ENCODE measurements at regions not wholly inside any gene's neighbourhood (a gene's known extent, or its start where the extent isn't known, plus 50 kb on each side); places are given as distances from the start of the nearest gene placed in this dataset.

DNA sequence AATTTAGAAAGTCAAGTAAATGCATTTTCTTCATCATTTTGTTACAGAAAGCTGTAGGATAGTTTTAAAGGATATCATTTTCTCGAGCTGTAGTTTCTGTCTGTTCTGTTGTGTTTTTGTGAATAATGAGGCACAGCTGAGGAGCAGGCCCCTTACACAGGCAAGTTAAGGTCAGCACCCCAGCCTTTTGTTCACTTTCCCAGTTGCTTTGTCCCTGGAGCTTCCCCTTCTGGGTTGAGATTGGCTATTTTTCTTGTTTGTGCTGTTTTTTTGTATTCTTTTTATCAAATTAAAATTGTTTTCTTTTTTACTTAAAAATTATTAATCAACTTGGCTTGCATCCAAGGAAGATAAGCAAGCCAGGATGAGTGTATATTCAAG is 213.8 kb upstream of the ACTBL2 start:
- in situ Hi-C loops (cut with MboI; ENCODE audit: low sequenced_read_pairs): no loop called here

DNA sequence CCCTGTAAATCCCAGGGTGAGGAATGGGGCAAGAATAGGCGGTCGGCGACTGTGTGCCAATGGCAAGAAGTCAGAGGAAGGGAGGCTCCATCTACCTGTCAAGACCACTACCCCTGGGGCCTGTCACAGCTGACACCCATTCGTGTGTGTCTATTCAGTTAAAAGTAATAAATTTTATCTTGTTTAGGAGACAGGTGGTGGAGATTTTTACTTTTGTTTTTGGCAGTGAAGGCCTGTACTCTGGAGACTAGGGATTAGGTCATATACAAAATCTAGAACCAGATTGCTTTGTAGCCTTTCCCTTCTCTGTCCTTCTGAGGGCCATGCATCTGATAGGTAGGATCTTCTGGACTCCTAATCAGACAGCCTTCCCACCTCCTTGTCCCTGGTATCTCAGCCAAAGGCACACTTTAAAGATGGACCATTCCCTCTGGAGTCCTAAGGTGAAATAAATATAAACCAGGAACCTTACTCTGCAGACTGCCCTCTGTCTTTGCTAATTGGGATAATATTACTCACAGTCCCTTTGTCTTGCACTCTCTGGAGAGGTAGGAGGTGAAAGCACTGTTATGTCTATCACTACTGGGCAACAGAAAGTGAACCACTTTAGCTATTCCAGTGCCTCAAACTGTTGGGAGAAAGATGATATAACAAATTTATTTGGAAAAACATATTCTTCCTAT is 213.2 kb upstream of the ACTBL2 start:
- in situ Hi-C loops (cut with MboI; ENCODE audit: low sequenced_read_pairs): no loop called here

DNA sequence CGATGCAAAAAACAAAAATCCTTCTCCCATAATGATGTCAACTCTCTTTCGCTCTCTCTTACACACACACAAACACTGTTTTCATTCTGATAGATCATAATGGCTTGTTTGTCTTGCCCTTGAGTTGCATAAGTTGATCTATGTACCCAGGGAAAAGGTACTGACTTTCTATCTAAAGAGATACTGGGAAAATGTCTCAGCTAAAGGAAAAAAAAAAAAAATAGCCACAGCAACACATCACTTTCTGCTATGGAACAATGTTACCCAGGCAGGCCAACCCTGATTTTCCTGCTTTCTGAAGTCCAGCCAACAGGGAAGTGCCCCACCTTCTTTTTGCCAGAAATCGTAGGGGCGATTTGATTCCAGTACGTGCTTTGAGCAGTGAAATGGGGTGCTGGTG is 212.6 kb upstream of the ACTBL2 start:
- in situ Hi-C loops (cut with MboI; ENCODE audit: low sequenced_read_pairs): no loop called here

DNA sequence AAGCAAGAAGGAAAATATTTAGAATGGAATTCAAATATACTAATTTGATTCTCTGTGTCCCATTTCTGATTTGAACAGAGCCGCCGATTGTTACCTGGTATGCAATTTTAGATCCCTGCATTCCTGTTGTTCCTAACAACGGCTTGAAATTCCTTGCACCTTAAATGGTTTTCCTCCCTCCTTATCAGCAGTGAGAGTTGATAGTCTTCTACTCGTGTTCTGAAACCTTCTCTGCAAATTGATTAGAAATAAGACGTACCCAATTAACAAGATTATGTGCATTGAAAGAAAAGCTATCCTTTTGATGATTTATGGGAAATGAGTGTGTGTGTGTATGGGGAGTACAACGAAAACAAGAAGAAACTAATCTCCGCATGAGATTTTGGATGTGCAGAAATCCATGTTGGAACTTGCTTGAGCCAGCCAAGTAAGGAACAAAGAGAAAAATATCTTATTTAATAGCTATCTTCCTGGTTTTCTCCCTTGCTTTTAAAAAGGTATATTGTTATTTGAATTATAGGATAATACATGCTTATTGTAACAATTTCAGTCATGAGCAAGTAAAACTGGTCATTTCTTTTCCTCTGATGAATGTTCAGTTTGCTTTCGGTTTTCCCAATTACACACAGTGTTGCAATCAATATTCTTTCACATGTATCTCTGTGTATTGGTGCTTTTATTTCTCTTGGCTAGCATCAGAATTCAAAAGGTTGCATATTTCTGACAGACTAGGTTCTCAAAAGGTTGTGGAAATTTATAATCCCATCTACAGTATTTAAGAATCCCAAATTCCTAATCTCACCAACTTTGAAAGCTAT is 211.1 kb upstream of the ACTBL2 start:
- in situ Hi-C loops (cut with MboI; ENCODE audit: low sequenced_read_pairs): no loop called here

DNA sequence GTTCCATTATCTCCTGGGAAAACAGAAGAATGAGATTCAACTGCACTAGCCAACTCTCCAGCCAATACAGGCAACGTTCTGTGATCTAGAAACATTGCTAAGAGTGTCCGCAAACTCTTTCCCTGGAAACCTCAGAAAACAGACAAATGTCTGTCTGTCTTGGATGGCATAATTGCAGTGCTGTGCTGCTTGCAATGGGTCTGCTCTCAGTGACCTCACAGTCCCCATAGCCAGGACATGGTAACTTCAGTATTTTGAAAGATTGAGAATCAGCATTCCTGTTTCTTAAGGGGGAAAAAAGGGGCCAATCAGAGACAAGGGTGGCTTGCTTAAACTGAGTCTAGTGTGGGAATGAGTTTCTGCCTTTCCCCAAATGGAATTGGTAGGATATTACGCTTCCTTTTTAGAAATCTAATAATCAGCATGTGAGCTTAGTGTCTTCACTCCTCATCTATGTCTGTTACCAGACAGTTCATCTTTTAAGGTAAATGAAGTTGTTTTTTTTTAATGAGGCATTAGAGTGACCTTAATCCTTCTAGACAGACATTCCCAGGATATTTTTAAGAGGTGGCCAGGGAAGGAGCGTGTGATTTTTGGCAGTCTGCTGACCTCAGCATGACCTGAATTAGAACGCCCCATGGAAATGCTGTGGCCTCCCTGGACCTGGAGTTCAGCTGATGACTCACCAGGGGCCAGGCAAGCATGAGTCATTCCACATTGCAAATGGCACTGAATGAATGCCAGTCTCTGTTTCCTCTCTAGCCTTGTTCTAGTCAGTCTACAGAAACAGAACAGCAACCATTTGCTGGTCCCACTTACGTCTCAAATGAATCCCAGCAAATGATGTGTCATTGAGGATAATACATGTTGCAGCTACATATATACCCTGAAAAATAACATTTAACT is 210.2 kb upstream of the ACTBL2 start:
- in situ Hi-C loops (cut with MboI; ENCODE audit: low sequenced_read_pairs): no loop called here

DNA sequence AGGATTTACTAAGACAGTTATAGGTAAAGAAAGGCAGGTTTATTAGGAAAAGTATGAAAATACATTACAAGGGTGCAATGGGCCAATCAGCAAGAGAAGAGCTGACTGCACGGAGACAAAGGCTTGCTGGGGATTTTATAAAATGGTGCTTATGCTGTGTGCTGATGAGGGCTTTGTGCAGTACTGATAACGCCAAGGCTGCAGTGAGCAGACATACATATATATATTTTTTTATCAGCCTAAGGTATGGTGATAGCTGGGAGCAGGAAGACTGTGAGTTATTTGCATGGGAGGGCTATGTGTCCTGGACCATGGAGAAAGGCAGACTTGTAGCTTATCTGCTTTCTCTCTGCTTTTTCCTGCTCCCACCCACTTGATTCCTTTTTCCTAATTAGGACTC is 208.1 kb upstream of the ACTBL2 start:
- in situ Hi-C loops (cut with MboI; ENCODE audit: low sequenced_read_pairs): no loop called here

DNA sequence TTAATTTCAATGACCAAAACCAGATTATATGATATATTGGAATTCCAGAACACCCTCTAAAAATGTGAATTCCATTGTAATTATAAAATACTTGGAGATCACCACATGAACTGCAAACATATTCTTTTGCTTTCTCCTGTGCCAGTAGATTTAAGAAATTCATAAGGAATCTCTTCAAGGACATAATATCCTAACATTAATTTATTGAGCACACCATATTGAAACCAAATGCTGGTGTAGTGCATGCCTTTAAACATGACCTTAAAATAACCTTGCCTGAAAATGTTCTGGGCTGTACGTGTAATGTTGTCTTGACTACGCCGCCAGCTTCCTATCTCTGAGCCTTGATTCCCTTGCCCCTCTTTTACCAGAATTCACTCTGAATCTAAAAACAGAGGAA is 205.0 kb upstream of the ACTBL2 start:
- in situ Hi-C loops (cut with MboI; ENCODE audit: low sequenced_read_pairs): no loop called here

DNA sequence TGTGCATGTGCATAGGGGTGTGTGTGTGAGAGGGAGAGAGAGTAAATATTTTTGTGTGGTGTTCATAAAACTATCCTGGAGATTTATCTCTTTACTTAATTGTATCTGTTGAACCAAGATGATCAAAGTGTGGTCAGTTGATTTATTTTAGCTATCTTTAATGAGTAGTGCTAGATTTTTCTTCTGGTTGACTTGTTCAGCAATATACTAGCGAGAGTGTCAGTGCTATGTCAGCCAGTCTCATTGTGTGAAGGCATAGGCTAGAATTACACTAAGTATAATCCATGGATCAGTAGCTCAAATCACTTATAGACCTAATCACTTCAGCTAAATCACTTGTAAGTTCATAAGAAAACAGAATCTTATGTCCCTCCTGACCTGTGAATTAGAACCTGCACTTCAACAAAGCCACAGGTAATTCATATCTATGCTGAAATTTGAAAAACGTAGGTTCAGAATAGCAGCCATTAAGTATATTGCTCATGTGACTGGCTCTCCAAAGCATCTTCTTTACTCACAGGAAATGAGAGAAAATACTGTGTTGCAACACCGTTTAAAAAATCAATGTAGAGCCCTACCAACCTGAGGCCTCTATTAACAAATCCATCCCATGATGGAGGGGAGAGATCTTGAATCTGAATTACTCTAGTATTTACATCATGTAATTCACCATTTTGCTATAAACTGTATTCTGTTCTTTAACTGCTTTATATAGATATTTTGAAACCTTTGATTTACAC is 203.1 kb upstream of the ACTBL2 start:
- in situ Hi-C loops (cut with MboI; ENCODE audit: low sequenced_read_pairs): no loop called here

DNA sequence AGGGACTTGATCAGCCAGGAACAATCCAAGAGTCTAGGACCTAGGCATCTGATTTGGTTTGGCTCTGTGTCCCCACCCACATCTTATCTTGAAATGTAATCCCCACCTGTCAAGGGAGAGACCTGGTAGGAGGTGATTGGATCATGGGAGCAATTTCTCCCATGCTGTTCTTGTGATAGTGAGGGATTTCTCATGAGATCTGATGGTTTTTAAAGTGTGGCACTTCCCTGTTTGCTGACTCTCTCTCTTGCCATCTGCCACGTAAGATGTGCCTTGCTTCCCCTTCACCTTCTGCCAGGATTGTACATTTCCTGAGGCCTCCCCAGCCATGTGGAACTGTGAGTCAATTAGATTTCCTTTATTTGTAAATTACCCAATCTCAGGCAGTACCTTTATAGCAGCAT is 201.7 kb upstream of the ACTBL2 start:
- in situ Hi-C loops (cut with MboI; ENCODE audit: low sequenced_read_pairs): no loop called here

DNA sequence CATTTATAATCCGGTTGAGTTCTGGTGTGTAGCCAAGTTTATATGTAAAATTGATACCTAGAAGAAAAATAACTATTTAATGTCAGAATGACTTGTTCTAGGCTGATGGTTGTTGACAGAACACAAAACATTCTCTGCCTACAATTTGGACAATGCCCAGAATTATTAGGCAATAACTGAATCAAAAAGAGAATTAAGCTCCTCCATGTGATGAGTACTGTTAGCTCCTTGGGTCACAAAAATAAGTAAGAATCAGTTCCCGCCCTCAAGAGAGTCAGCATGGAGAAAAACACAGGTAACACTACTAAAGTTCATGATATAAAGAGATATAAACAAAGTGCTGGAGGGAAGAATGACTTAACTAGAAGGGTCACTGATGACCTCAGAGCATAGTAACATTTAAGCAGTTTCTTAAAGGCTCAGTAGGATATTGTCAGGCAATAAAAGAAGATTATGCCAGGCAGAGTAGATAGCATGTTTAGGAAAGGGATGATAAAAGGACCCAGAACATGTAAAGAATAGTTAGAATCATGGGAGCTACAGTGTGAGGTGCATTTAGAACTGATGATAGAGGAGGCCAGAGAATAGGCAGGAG is 200.5 kb upstream of the ACTBL2 start:
- in situ Hi-C loops (cut with MboI; ENCODE audit: low sequenced_read_pairs): no loop called here

DNA sequence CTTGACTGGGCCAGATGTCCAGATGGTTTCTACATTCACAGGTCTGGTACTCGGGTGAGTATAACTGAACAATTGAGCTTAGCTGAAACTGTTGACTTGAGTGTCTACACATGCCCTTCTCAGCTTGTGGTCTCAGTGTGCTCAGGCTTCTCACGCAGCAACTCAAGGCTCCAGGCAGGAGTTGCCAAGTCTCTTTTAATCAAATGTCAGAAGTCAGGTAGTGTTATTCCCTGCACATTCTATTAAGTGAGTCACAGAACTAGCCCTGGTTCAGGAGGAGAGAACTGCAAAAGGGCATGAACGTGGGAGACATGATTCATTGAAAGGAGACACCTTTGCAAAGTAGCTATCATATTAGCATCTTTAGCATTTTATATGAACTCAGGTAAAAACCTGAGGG is 199.3 kb upstream of the ACTBL2 start:
- in situ Hi-C loops (cut with MboI; ENCODE audit: low sequenced_read_pairs): no loop called here

DNA sequence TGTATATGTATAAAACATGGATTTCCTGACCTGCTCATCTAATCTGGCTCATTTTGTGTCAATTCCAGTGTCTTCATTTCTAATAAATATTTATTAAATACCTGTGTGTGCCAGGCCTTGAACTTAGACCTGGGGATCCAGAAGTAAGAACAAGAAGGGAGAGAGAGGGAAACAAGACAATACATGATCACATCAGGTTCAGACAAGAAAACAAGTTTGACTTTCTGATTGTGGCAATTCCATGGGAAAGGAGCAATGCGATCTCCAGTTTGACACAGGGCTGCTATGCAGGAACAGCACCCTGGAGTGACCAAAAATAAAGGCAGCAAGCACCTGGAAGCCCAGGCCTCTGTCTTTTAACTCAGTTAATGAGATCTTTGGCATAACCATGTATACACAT is 198.1 kb upstream of the ACTBL2 start:
- in situ Hi-C loops (cut with MboI; ENCODE audit: low sequenced_read_pairs): no loop called here

DNA sequence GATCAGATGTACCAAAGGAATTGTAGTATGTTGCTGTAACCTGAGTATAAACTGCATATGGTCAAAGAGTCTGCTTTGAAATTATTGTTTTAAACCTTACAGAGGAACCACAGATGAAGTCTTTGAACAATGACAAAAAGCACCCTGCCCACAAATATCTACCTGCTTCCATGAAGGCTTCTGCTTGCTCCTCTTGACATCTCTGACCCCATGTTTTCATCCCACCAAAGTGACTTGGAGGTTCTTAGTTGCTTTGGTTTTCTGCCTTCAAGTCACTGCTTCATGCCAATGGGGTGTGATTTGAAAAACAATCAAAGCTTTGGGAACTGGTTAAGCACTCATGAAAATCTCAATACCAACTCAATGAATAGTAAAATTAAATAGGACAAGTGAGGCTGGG is 194.6 kb upstream of the ACTBL2 start:
- in situ Hi-C loops (cut with MboI; ENCODE audit: low sequenced_read_pairs): no loop called here

DNA sequence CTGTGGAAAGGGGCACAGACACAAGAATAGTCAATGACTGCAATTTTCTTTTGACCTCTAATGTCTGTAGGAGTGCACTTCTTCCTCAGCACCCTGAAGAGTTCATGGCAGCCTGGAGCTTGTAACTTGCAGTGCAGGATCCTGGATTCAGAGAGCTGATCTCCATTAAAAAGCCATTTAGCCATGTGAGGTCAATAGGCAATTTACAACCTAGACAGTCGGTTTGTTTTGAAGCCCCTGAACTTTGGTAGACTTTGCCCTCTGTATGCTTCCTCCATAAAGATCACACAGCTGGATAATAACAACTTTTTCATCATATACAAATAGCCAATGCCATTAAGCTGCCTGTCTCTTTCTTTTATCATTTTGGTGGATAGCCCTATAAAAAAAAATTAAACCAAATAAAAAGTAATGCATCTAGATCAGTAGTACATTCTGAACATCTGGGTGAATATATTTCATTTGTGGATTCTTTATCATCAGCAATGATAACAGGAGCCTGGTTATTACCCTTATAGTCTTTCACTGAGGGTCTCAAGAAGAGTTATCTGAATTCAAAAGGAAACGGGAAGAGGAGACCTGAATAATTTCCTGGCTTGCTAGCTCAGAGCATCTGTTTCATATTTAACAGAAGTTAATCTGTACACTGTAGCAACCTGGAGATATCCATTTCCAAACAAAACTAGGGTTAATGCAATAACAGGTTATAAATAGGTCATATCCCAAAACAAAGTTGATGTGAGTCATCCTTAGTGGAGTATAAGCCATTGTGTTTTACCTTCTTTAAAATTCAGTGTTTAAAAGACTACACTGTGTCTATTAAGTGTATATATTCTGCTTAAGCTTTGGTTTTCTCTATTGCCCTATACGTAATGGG is 193.8 kb upstream of the ACTBL2 start:
- in situ Hi-C loops (cut with MboI; ENCODE audit: low sequenced_read_pairs): no loop called here

DNA sequence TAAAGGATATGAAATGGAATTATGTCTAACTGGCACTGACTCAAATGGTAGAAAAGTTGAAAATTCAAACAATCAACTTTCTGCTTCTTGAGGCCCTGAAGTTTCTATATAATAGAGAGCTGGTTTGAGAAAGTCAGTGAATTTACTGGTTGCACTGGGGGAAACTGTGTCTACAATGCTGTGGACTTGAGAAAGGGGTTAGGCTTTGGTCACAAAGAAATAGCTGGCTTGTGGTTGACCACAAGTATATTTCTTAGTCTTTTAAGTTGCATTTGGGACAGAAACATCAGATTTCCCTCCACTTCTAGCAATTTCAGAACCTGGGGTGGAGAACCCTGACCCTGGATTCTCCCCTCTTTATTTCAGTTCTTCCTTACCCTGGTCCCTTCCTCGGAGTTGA is 192.6 kb upstream of the ACTBL2 start:
- in situ Hi-C loops (cut with MboI; ENCODE audit: low sequenced_read_pairs): no loop called here

DNA sequence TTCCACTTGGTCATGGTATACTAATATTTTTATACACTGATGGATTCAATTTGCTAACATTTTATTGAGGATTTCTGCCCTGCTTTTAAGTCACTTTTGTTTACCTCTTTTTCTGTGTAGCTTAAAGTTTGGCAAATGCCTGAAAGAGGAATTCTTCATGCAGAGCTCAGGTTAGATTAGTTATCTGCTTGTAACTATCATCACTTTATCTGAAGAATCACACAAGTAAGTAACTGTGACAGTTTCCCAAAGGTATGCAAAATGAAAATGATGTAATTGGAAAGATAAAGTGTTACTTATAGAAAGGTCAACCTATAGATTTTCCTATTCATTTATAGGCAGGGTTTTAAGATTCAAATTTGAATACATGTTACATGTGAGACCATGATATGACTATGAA is 188.8 kb upstream of the ACTBL2 start:
- in situ Hi-C loops (cut with MboI; ENCODE audit: low sequenced_read_pairs): no loop called here

DNA sequence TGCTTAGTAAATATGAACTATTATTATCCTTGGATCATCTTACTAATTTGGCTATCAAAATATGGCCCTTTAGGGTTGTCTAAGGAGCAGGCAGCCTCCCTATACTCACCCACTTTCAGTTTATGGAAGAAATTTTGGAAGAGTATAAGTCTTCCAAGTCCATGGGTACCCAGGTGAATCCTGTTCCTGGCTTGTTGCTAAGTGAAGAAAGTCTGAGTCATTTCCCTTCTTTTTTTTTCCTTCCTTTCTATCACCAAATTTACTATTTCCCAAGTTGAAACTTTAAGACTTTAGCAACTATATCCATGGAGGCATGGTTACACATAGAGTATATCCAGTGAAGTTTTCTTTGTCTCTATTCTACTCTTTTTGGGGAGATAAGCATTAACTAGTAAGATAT is 184.0 kb upstream of the ACTBL2 start:
- in situ Hi-C loops (cut with MboI; ENCODE audit: low sequenced_read_pairs): no loop called here

DNA sequence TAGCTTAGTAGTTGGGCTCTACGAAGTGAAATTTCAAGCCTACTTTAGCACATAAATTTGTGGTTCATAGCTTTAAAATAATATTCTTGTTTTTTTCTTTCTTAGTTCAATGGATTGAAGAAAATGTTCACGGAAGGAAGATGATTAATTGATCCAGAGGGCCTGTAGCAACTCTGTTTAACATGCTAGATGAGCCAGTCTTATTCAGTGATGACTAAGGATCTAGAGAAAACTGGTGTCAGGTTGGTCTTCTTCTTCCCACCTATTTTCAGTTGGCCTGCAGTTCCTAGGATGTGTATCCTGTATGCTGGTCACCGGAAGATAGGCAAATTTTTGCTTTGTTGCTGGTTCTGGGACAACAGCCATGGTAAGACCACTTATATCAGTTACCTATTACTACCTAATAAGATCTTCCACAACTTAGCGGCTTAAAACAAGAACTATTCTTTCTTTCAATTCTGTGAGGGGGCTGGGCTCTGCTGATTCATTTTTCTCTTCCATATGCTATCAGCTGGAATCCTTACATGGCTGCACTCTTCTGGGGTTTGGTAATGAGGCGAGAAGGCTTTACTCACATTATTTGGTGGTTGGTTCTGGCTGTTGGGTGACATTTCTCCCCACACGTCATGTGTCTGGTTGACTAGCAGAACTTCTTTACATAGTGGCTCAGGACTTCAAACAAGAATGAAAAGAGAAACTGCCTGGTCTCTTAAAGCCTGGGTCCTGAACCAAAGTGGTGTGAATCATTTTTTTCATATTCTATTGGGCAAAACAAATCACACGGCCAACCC is 182.7 kb upstream of the ACTBL2 start:
- in situ Hi-C loops (cut with MboI; ENCODE audit: low sequenced_read_pairs): no loop called here

DNA sequence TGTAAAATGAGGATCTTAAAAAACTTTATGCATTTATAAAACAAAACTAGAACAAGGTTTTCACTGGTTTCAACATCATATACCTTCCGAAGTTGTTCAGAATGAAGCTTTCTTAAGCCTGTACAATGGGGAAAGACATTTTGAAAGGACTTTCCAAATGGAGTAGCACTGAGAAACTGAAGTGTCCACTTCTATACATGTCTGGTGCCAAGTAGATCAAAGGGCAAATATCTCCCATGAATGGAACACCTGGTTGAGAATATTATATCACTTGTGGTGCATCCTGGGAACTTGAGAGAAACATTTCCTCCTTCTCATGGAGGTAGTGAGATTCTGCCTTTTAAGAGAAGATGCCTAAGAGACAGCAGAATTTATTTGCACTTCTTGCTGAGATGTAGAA is 182.1 kb upstream of the ACTBL2 start:
- in situ Hi-C loops (cut with MboI; ENCODE audit: low sequenced_read_pairs): no loop called here

Measured in hTERT RPE-1 (cell line).